ENCODE measurements at regions not wholly inside any gene's neighbourhood (a gene's known extent, or its start where the extent isn't known, plus 50 kb on each side); places are given as distances from the start of the nearest gene placed in this dataset.

DNA sequence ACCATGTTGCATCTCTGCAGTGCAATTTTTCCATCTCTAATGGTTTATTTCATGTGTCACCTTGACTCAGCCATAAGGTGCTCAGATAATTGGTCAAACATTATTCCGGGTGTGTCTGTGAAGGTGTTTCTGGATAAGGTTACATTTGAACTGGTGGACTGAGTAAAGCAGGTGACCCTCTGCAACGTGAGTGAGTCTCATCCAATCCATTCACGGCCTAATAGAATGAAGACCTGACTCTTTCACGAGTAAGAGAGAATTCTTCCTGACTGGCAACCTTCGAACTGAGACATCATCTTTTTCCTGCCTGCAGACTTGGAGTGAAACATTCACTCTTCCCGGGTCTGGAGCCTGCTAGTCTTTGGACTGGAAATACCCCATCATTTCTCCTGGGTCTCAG is 77.1 kb upstream of the SLC22A23 start:
- H3K4me1 ChIP-seq (ENCODE audit: low read length), result no peaks in the 10 kb centered on the region
- H3K4me2 ChIP-seq (ENCODE audit: low read depth, low read length), result no peak overlapping the region
- no peaks in the 10 kb centered on the region for H3K9me3 ChIP-seq (replicated peaks; ENCODE audit: insufficient read depth, low read length)
- no peak for TF ChIP-seq EZH2 (optimal IDR thresholded peaks at IDR 0.05; ENCODE audit: low read depth, low read length)
- TF ChIP-seq, protein P1, sequence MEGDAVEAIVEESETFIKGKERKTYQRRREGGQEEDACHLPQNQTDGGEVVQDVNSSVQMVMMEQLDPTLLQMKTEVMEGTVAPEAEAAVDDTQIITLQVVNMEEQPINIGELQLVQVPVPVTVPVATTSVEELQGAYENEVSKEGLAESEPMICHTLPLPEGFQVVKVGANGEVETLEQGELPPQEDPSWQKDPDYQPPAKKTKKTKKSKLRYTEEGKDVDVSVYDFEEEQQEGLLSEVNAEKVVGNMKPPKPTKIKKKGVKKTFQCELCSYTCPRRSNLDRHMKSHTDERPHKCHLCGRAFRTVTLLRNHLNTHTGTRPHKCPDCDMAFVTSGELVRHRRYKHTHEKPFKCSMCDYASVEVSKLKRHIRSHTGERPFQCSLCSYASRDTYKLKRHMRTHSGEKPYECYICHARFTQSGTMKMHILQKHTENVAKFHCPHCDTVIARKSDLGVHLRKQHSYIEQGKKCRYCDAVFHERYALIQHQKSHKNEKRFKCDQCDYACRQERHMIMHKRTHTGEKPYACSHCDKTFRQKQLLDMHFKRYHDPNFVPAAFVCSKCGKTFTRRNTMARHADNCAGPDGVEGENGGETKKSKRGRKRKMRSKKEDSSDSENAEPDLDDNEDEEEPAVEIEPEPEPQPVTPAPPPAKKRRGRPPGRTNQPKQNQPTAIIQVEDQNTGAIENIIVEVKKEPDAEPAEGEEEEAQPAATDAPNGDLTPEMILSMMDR (IDR thresholded peaks at IDR 0.05; ENCODE audit: low read length), result no peak
- TF ChIP-seq EZH2phosphoT487 (IDR thresholded peaks at IDR 0.05; ENCODE audit: low read length), result no peak
- no peak overlapping the region for H3K4me3 ChIP-seq (ENCODE audit: low read length)
- no peaks in the 10 kb centered on the region for H3K9me2 ChIP-seq (replicated peaks; ENCODE audit: insufficient read depth, low read length)
- H3K27me3 ChIP-seq (replicated peaks; ENCODE audit: insufficient read depth, low read length), result no peaks in the 10 kb centered on the region
- H3K27ac ChIP-seq (ENCODE audit: low read length), result no peak overlapping the region
- DNase-seq, result no peak
- H3K36me3 ChIP-seq (replicated peaks; ENCODE audit: insufficient read depth, low read length), result no peaks in the 10 kb centered on the region
- no peaks in the 10 kb centered on the region for H4K20me1 ChIP-seq (ENCODE audit: insufficient read depth, low read length)
- no peaks in the 10 kb centered on the region for H3F3A ChIP-seq (ENCODE audit: insufficient read depth, low read length)
- H2AFZ ChIP-seq (ENCODE audit: low read length), result no peak overlapping the region
- no peak overlapping the region for H3K9ac ChIP-seq (ENCODE audit: low read length)
- H3K79me2 ChIP-seq (ENCODE audit: low read length), result no peaks in the 10 kb centered on the region

DNA sequence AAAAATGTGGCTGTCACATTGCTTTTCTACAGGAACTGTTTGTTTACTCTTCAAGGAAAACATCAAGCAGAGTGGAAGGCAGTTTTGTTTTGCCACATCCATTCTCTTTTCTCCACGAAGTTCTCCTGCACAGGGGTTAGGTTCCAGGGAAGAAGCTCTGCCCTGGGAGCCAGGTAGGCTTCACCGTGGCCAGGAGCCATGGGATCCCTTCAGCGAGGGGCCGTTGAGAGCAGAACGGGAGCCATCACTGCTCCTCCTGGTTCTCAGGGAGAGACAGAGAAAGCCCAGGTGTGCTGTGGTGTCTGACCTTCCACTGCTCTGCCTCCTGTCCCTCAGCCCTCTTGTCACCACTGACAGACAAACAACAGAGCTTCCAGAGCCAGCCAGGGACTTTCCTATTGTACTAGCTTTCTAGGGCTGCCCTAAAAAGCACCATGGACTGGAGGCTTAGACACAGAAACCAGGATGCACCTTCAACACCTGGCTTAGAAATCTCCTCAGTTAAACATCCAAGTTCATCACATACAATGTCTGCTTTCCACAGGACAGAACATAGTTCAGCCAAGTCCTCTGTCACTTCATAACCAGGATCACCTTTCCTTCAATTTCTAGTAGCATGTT is 75.6 kb upstream of the SLC22A23 start:
- DNase-seq, result no peak
- TF ChIP-seq, protein P1 (IDR thresholded peaks at IDR 0.05; ENCODE audit: low read length), result no peak
- TF ChIP-seq EZH2 (optimal IDR thresholded peaks at IDR 0.05; ENCODE audit: low read depth, low read length) (no peak), EZH2phosphoT487 (IDR thresholded peaks at IDR 0.05; ENCODE audit: low read length) (no peak)
- no peak overlapping the region for H3K4me2 ChIP-seq (ENCODE audit: low read depth, low read length)
- no peak overlapping the region for H2AFZ ChIP-seq (ENCODE audit: low read length)
- no peaks in the 10 kb centered on the region for H3K9me3 ChIP-seq (replicated peaks; ENCODE audit: insufficient read depth, low read length)
- no peaks in the 10 kb centered on the region for H3K36me3 ChIP-seq (replicated peaks; ENCODE audit: insufficient read depth, low read length)
- H3K4me3 ChIP-seq (ENCODE audit: low read length), result no peak overlapping the region
- H3K27me3 ChIP-seq (replicated peaks; ENCODE audit: insufficient read depth, low read length), result no peaks in the 10 kb centered on the region
- no peaks in the 10 kb centered on the region for H3K9me2 ChIP-seq (replicated peaks; ENCODE audit: insufficient read depth, low read length)
- no peak overlapping the region for H3K27ac ChIP-seq (ENCODE audit: low read length)
- no peaks in the 10 kb centered on the region for H3K79me2 ChIP-seq (ENCODE audit: low read length)
- no peaks in the 10 kb centered on the region for H3K4me1 ChIP-seq (ENCODE audit: low read length)
- no peaks in the 10 kb centered on the region for H3F3A ChIP-seq (ENCODE audit: insufficient read depth, low read length)
- no peak overlapping the region for H3K9ac ChIP-seq (ENCODE audit: low read length)
- H4K20me1 ChIP-seq (ENCODE audit: insufficient read depth, low read length), result no peaks in the 10 kb centered on the region

DNA sequence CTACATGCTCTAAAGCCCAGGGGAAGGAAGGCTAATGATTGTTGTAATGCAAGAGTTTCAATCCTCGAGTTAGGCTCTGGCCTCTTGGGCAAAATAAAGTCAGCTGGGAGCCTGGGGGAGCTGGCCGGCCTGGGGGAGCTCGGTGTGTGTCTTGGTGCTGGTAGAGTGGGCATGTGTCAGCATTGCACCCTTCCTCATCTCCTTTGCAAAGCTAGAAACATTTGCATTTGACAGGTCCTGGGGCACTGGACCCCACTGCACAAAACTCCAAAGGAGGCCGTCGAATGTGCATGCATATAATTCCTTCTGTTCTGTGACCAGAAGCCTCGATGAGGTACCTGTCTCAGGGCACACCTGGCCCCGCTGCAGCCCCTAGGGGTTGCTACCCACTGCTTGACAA is 74.6 kb upstream of the SLC22A23 start:
- no peaks in the 10 kb centered on the region for H3K4me1 ChIP-seq (ENCODE audit: low read length)
- H3F3A ChIP-seq (ENCODE audit: insufficient read depth, low read length), result no peaks in the 10 kb centered on the region
- TF ChIP-seq, protein P1 (IDR thresholded peaks at IDR 0.05; ENCODE audit: low read length), result no peak
- no peak for TF ChIP-seq EZH2phosphoT487 (IDR thresholded peaks at IDR 0.05; ENCODE audit: low read length)
- TF ChIP-seq EZH2 (optimal IDR thresholded peaks at IDR 0.05; ENCODE audit: low read depth, low read length), result no peak
- no peaks in the 10 kb centered on the region for H3K79me2 ChIP-seq (ENCODE audit: low read length)
- no peak overlapping the region for H3K27ac ChIP-seq (ENCODE audit: low read length)
- H3K4me2 ChIP-seq (ENCODE audit: low read depth, low read length), result no peak overlapping the region
- no peaks in the 10 kb centered on the region for H3K27me3 ChIP-seq (replicated peaks; ENCODE audit: insufficient read depth, low read length)
- H3K36me3 ChIP-seq (replicated peaks; ENCODE audit: insufficient read depth, low read length), result no peaks in the 10 kb centered on the region
- H3K9ac ChIP-seq (ENCODE audit: low read length), result no peak overlapping the region
- no peak overlapping the region for H2AFZ ChIP-seq (ENCODE audit: low read length)
- H3K9me2 ChIP-seq (replicated peaks; ENCODE audit: insufficient read depth, low read length), result no peaks in the 10 kb centered on the region
- H4K20me1 ChIP-seq (ENCODE audit: insufficient read depth, low read length), result no peaks in the 10 kb centered on the region
- no peak for DNase-seq
- no peak overlapping the region for H3K4me3 ChIP-seq (ENCODE audit: low read length)
- H3K9me3 ChIP-seq (replicated peaks; ENCODE audit: insufficient read depth, low read length), result no peaks in the 10 kb centered on the region
